Duodenal mucosa (tissue), 2 donors: ENCODE measurements at regions not wholly inside any gene's neighbourhood (a gene's known extent, or its start where the extent isn't known, plus 50 kb on each side); places are given as distances from the start of the nearest gene placed in this dataset.

ENCODE experiments used
- H3K27ac ChIP-seq: one replicate; pipeline ENCODE4 v1.7.0; 2013; ENCODE audit warnings: low read depth, low read length
- H3K27me3 ChIP-seq, 2 donors: one replicate each; pipeline ENCODE4 v1.7.0; 2013; ENCODE audit warnings: low read length in 2 of 2, control low read depth in 1 of 2; ENCODE audit not compliant: insufficient read depth in 2 of 2, control insufficient read depth in 1 of 2
- H3K36me3 ChIP-seq, 2 donors: one replicate each; pipeline ENCODE4 v1.7.0; 2013; ENCODE audit warnings: low read length in 2 of 2, control low read depth in 1 of 2; ENCODE audit not compliant: insufficient read depth in 2 of 2, control insufficient read depth in 1 of 2
- H3K4me1 ChIP-seq, 2 donors: one replicate each; pipeline ENCODE4 v1.7.0; 2013; ENCODE audit warnings: low read length in 2 of 2, control low read depth in 1 of 2; ENCODE audit not compliant: insufficient read depth in 2 of 2, control insufficient read depth in 1 of 2
- H3K4me3 ChIP-seq, 2 donors: one replicate each; pipeline ENCODE4 v1.7.0; 2013; ENCODE audit warnings: low read length in 2 of 2, low read depth in 1 of 2
- H3K9ac ChIP-seq, 2 donors: one replicate each; pipeline ENCODE4 v1.7.0; 2013; ENCODE audit warnings: low read length in 2 of 2, low read depth in 1 of 2
- H3K9me3 ChIP-seq, 2 donors: one replicate each; pipeline ENCODE4 v1.7.0; 2013; ENCODE audit warnings: low read length in 2 of 2, control low read depth in 1 of 2; ENCODE audit not compliant: control insufficient read depth in 1 of 2

- Histone ChIP-seq H3K4me1 (no peaks in the 10 kb centered on the region), H3K4me3 (no peak overlapping the region)
Measured at GRCh38 chr3:31240874-31241273, 291.9 kb upstream of the STT3B start.

GRCh38 chr3:31241533-31241932 lies 291.2 kb upstream of the STT3B start:
- H3K27ac ChIP-seq = no peak overlapping the region

More at GRCh38 chr3:31240874-31241273, 291.9 kb upstream of the STT3B start:
- Histone ChIP-seq H3K27me3 (no peaks in the 10 kb centered on the region), H3K9me3 (no peaks in the 10 kb centered on the region), H3K27ac (no peak overlapping the region), H3K36me3 (no peaks in the 10 kb centered on the region), H3K9ac (no peak overlapping the region)

GRCh38 chr3:31242026-31242960 lies 290.4 kb upstream of the STT3B start:
- Histone ChIP-seq H3K4me1 (no peaks in the 10 kb centered on the region), H3K9ac (no peak overlapping the region), H3K4me3 (no peak overlapping the region), H3K9me3 (no peaks in the 10 kb centered on the region), H3K27me3 (no peaks in the 10 kb centered on the region), H3K27ac (no peak overlapping the region), H3K36me3 (no peaks in the 10 kb centered on the region)

More at GRCh38 chr3:31241533-31241932, 291.2 kb upstream of the STT3B start:
- no peaks in the 10 kb centered on the region for H3K27me3 ChIP-seq
- H3K9ac ChIP-seq = no peak overlapping the region
- H3K36me3 ChIP-seq = no peaks in the 10 kb centered on the region
- H3K4me1 ChIP-seq = no peaks in the 10 kb centered on the region
- no peak overlapping the region for H3K4me3 ChIP-seq
- H3K9me3 ChIP-seq = no peaks in the 10 kb centered on the region

GRCh38 chr3:31244929-31245817 lies 287.6 kb upstream of the STT3B start:
- Histone ChIP-seq H3K4me1 (no peaks in the 10 kb centered on the region), H3K27ac (no peak overlapping the region), H3K36me3 (no peaks in the 10 kb centered on the region), H3K4me3 (no peak overlapping the region), H3K27me3 (no peaks in the 10 kb centered on the region), H3K9ac (no peak overlapping the region), H3K9me3 (no peaks in the 10 kb centered on the region)

GRCh38 chr3:31246293-31247062 lies 286.2 kb upstream of the STT3B start:
- no peak overlapping the region for H3K27ac ChIP-seq
- H3K4me1 ChIP-seq = no peaks in the 10 kb centered on the region
- H3K9ac ChIP-seq = no peak overlapping the region
- no peaks in the 10 kb centered on the region for H3K27me3 ChIP-seq
- H3K9me3 ChIP-seq = no peaks in the 10 kb centered on the region
- H3K36me3 ChIP-seq = no peaks in the 10 kb centered on the region
- H3K4me3 ChIP-seq = no peak overlapping the region

- Histone ChIP-seq H3K4me1 (no peaks in the 10 kb centered on the region), H3K4me3 (no peak overlapping the region), H3K27me3 (no peaks in the 10 kb centered on the region), H3K9me3 (no peaks in the 10 kb centered on the region), H3K27ac (no peak overlapping the region), H3K9ac (no peak overlapping the region), H3K36me3 (no peaks in the 10 kb centered on the region)
Measured at GRCh38 chr3:31247063-31247447, 285.7 kb upstream of the STT3B start.

GRCh38 chr3:31247850-31248562 lies 284.7 kb upstream of the STT3B start:
- H3K9me3 ChIP-seq = no peaks in the 10 kb centered on the region
- no peak overlapping the region for H3K9ac ChIP-seq
- H3K4me3 ChIP-seq = no peak overlapping the region
- no peaks in the 10 kb centered on the region for H3K36me3 ChIP-seq
- H3K27me3 ChIP-seq = no peaks in the 10 kb centered on the region
- no peak overlapping the region for H3K27ac ChIP-seq
- H3K4me1 ChIP-seq = no peaks in the 10 kb centered on the region

- H3K4me3 ChIP-seq = no peak overlapping the region
- H3K9ac ChIP-seq = no peak overlapping the region
- no peaks in the 10 kb centered on the region for H3K36me3 ChIP-seq
- no peaks in the 10 kb centered on the region for H3K4me1 ChIP-seq
- H3K27me3 ChIP-seq = no peaks in the 10 kb centered on the region
- no peak overlapping the region for H3K27ac ChIP-seq
- no peaks in the 10 kb centered on the region for H3K9me3 ChIP-seq
Measured at GRCh38 chr3:31248563-31248992, 284.1 kb upstream of the STT3B start.

- H3K27me3 ChIP-seq = no peaks in the 10 kb centered on the region
- H3K27ac ChIP-seq = no peak overlapping the region
- no peaks in the 10 kb centered on the region for H3K36me3 ChIP-seq
- no peaks in the 10 kb centered on the region for H3K4me1 ChIP-seq
- H3K9ac ChIP-seq = no peak overlapping the region
- no peaks in the 10 kb centered on the region for H3K9me3 ChIP-seq
- H3K4me3 ChIP-seq = no peak overlapping the region
Measured at GRCh38 chr3:31249545-31249944, 283.2 kb upstream of the STT3B start.
